ENCODE measurements at regions not wholly inside any gene's neighbourhood (a gene's known extent, or its start where the extent isn't known, plus 50 kb on each side); places are given as distances from the start of the nearest gene placed in this dataset.

- TF ChIP-seq CTCF (IDR thresholded peaks at IDR 0.05; ENCODE audit: low read length): no peak
- TF ChIP-seq EZH2 (optimal IDR thresholded peaks at IDR 0.05; ENCODE audit: low read depth, low read length): no peak
These were observed 110.3 kb downstream of the RFLNA start for GRCh38 chr12:124405151-124405550.
